Amniotic epithelial cell (primary cell): ENCODE measurements at regions not wholly inside any gene's neighbourhood (a gene's known extent, or its start where the extent isn't known, plus 50 kb on each side); places are given as distances from the start of the nearest gene placed in this dataset.
"Not testable (repeated sequence)": the region's sequence is repeated elsewhere in the genome, so short reads cannot be mapped to it uniquely, and the experiment has no call there.

Source experiments
- DNase-seq: peaks from one replicate; pipeline ENCODE4 v3.0.0-alpha.2; 2010; ENCODE audit warnings: low read depth

DNA sequence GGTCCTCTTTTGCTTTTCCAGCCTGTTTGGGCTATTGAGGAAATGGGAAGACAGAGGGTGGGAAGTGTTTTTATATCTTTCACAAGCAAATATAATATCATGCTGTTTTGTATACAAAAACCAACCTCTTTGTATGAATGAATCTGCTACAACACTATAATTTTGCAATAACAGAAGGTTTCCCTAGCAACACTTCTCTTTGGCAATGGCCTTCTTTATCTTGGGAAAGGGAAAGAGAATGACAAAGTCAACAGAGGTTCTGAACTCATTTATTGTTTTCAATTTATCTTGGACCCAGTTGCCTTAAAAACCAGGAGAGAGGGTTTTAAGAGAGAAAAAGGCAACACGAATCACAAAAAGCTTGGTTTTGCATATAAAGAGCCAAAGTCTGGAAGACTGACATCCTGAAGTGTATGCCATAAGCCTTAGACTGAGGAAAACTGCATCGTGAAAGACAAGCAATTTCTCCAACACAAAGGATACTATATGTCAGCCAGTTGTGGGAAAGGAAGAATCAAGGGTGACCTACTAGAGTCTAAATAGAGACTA is 121.8 kb upstream of the FAM241A start:
- DNase-seq: peak; percentile 49

DNA sequence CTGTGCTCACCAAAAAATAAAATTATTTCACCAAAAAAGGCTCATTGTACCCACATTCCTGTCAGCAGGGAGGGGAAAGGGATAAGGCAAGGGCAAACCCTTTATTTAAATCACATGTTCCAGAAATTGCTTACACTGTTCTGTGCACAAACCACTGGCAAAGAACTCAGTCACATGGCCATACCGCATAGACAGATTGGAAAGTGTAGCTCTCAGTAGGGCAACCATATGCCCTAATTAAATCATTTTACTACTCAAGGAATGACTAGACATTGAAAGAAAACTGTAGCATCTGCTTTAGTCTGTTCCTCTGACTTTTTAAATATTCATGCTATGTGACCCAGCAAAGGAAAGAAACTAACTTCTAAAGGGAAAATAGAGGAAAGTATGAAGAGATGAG is 119.2 kb upstream of the FAM241A start:
- DNase-seq: no peak

DNA sequence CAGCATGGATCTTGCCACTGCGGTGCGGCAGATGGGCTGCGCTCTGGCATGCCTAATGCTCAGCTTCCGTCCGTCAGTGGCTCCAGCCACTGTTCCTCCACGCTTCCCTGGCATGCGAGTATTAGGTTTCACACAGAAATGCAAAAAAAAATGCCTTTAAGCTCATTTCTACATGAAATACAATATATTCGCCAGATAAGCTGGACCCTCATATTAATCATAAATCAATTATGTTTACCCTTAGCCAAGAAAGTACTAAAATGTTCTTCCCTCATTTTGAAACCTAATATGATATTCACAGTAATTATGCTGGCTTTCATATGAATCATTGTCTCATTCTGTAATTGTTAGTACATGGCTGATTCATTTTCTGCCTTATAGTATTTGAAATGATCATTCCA is 115.5 kb upstream of the FAM241A start:
- DNase-seq: no peak

DNA sequence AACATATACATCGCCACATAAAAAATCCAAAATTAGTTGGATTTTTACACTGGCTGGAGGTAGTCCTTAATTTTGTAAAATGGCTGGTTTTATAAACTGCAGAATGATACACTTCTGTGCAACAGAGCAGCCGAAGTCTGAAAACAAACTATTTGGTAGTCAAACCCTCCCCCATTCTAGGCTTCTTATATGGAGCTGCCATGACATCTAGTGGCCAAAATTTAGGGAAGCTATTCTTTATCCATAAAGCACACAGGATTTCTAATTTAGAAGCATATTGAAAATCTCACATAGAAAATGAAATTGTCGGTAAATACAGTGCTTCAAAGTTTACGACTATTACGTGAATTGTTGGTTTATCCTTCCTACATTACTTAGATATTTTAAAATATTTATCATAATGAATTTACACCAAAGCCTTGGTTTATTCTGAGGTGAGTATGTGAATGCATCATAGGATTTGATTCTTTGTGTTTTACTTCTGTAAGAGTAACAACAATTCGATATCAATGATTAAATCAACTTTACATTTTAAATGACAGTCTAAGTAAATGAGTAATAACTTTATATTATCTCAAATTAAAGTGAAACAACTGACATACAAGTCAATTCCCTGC is 113.4 kb upstream of the FAM241A start:
- peak; percentile 67 for DNase-seq

DNA sequence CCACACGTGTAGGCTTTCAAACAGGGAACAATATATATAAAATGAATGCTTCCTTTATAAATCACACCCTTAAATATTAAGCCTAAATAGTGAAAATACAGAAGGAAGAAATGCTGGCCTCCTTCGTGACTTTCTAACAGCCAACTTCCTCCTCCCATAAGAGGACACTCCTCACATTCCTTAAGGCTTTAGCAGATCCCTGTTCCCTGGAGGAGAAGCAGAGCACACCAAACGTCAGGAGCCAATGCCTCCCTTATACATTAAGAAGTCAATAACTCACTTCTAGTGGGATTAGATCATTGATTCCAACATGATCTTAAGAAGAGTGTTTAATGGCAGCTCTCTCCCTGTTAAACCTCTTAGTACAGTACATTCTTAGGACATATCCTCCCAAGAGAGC is 108.4 kb upstream of the FAM241A start:
- peak; percentile 39 for DNase-seq

DNA sequence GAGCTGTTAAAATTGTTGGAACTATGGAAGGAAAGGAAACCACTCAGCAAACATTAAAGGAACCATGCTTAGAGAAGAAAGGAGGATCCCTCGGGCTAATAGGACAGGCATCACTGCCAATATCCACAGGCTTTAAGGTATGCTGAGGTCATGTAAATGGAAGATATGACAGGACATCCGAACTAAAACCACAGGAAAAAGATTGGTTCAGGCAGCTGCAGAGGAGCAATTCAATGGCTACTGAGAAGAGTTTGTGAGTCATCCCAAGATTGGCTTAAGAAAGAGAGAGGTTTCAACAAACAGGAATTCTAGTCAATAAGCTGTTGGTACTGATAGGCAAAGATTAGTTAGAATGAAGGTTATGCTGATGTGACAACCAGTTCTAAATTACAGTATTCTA is 106.4 kb upstream of the FAM241A start:
- peak; percentile 75 for DNase-seq

DNA sequence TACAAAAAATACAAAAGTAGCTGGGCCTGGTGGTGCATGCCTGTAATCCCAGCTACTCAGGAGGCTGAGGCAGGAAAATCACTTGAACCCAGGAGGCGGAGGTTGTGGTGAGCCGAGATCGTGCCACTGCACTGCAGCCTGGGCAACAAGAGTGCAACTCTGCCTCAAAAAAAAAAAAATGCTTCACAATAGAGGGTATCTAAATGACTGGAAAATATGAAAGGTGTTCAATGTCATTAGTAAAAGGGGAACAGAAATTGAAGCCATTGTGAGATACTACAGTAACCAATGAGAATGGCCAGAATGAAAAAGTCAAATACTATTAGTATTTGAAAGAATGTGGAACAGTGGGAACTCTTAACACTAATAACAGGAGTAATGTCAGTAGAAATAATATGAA is 96.1 kb upstream of the FAM241A start:
- not testable (repeated sequence) for DNase-seq

DNA sequence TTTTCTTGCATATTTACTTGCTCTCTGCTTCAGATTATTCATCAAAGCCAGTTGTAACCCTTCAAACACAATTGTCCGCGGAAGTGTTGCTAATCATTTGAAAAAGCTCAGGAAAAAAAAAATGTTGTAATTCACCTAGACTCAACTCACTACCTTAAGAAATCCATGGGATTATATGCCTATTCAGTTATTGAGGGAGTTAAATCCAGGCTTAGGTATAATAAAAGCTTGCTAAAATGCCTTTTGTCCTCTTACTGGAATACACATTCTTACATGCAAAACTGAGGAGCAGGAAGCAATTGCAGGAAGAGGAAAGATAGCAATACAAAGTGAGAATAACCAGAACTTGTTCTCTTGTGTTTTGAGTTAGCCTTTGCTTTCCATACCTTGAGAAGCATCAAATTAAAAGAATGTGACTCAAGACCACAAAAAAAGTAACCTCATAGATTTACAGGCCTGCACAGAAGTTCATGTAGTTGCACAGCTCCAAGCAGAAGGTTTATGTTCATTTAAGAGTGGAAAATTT is 91.4 kb upstream of the FAM241A start:
- no peak for DNase-seq

DNA sequence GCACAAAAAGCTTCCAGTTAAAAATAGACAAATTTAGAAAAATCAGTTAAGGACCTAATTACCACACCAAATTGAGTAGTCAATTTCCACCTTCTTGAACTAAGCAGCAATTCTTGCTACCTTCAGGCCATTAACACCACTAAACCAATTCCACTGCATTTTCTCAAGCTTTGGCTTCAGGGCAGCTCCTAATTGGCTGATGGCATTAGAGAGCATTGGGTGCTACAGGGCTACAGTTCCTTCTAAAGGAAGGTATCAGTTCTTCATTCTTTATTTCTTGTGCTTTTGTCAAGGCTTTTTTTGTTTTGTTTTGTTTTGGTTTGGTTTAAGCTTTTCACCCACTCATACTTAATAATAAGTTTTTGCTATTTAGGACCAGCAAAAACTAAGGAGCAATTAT is 90.2 kb upstream of the FAM241A start:
- DNase-seq: no peak

DNA sequence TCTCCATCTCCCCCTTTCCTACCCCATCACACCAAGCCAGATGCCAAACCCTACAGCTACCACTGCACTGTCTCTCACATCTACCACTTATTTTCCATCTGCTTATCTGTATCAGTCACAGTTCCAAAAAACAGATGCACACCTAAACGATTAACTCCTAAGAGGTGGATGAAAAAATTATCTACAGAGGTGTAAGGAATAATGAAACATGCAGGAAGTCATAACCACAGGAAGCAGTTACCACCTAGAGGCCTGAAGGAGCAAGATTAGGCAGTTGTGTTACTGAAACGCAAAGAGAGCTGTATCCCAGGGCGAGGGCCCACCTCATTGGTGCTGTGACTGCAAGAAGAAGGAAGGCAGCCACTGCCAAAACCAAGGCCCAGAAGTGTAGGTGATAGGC is 87.8 kb upstream of the FAM241A start:
- DNase-seq: no peak

DNA sequence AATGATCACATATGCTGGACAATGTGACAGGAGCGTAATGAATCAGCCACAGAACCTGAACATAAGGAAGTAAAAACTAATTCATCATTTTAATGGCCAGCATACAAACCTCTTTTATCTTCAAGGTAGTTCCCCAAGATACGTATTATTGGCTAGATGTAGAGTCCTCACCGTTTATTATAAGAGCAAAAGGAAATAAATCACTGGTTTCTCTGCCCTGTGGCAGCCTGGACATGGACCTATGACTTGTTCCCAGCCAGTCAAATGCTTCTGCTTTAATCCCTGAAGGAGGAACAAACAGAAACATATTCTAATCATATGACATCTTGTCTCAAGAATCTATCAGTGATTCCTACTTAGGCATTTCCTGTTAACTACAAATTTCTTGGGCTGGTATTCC is 86.8 kb upstream of the FAM241A start:
- DNase-seq: peak; percentile 47

DNA sequence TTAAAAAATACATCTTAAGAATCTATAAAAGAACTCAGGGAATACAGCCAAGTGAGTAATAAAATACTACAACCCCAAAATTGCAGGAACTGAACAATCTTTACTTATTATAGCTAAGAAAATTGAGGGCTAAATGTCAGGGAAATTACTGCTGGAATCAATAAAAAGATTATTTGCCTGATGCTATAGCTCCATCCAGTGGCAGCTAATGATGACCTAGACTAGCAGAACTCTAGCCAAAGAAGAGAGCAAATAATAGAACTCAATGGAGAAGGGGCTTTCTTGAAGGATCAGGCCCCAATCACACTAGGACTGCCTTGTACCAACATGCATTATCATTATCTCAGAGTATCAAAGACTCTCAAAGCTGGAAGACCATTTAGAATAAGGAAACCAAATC is 85.0 kb upstream of the FAM241A start:
- DNase-seq: peak; percentile 46

DNA sequence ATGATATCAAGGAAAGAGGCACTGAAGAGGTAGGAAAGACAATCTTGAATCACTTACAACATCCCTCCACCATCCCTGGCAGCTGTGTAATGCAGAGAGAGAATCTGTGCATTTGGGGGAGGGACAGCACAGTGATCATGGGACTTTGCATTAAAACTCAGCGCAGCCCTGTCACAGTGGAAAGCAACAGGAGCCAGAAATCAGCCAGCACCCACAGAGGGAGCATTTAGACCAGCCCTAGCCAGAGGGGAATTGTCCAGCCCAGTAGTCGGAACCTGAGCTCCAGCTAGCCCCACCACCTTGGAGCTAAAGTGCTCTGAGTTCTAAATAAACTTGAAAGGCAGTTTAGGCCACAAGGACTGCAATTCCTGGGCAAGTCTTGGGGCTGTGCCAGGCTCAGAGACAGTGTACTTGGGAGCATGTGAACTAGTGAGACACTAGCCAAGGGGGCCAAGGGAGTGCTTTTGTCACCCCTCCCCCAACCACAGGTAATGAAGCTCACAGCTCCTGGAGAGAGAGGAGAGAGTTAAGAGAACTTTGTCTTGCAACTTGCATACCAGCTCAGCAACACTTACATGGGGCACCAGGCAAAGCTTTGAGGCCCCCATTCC is 83.9 kb upstream of the FAM241A start:
- no peak for DNase-seq

DNA sequence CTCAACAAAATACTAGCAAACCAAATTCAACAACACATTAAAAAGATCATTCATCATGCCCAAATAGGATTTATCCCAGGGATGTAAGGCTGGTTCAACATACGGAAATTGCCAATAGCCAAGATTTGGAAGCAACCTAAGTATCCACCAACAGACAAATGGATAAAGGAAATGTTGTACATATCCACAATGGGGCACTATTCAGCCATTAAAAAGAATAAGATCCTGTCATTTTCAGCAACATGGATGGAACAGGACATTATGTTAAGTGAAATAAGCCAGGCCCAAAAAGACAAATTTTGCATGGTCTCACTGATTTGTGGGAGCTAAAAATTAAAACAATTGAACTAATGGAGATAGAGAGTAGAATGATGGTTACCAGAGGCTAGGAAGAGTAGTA is 82.0 kb upstream of the FAM241A start:
- peak; percentile 18 for DNase-seq

DNA sequence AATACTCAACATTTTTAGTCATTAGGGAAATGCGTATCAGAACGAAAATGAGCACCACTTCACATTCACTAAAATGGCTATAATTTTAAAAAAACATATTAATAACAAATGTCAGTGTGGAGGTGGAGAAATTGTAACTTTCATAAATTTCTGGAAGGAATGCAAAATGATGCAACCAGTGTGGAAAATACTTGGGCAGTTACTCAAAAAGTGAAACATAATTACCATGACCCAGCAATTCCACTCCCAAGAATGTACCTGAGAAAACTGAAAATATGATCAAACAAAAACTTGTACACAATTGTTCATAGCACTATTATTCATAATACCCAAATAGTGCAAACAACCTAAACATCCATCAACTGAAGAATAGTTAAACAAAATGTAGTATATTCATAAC is 76.1 kb upstream of the FAM241A start:
- peak; percentile 61 for DNase-seq

DNA sequence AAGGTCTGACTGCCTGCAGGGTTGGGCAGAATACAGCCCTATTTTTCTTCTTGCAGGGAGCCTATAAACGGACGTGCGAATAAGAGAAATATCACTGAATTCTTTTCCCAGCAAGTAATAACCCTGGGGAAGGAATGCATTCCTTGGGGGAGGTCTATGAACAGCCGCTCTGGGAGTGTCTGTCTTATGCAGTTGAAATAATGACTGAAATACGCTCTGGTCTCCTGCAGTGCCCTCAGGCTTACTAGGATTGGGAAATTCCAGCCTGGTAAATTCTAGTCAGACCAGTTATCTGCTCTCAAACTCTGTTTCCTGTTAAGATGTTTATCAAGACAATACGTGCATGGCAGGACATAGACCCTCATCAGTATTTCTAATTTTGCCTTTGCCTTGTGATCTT is 72.1 kb upstream of the FAM241A start:
- no peak for DNase-seq

DNA sequence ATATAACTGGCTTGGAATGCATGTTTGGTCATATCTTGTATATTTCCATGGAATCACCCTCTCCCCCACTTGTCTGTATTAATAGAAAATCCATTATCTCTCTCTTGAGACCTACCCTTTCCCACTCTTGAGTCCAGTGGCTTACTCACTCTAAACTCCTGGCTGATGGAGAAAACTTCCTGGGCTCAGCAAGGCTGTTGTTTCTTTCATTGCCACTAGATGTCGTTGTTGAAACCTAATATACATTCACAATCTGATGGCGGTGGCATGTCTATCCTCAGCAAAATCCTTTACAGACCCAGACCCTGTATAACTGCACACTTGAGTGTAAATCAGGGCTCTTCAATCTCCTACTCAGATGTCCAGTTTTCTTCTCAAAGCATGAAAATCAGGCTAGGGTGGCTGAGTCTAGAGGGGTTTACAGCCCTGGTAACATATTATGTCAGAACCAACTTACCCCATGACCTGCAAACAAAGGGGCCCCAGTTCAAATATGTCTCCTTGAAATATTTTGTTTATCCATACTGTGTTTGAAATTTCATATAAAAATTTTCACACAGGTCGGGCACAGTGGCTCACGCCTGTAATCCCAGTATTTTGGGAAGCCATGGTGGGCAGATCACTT is 70.0 kb upstream of the FAM241A start:
- peak; percentile 76 for DNase-seq

DNA sequence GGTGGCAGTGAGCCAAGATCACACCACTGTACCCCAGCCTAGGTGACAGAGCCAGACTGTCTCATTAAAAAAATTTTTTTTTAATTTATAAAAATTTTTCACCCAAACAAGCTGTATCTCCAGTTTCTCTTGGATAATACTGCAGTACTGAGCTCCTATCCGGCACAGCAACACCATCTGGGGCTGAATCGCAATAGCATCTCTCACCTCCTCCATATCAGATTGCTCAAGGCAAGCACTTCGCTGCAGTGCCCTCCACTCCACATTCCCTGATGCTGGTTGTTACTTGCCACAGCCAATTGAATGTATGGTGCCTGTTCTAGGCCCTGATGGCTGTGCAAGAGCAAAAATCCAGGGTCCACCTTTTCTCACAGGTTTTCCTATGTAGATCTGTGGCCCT is 69.3 kb upstream of the FAM241A start:
- no peak for DNase-seq

DNA sequence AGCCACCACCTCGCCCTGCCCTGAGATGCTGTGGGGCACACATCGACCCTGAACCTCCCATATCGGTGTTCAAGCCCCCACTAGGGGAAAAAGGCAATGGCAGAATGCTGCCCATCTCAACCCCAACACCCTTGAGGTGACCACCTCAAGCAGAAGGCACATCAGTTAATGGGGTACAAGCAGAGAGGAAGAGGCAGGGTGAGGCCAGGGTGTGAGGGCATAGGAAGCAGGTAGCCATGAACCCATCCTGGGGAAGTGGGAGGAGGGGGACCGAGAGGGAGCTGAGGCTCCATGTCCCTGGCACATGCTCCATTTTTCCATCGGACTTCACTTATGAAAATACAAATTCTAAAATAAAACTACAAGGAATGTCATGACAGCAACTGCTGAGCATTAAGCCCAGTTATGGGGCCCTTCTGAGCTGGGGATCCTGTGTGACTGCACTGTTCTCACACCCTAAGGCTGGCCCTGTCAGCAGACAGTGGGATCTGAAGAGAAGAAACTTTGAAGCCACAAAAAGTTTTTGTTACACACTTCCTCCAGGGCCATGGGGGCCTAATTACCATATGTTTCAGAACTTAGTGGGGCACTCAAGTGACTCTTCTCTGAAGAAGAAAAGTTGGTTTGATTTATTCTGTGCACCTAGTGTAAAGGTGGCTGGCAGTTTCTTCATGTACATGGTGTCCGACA is 68.2 kb upstream of the FAM241A start:
- DNase-seq: no peak

DNA sequence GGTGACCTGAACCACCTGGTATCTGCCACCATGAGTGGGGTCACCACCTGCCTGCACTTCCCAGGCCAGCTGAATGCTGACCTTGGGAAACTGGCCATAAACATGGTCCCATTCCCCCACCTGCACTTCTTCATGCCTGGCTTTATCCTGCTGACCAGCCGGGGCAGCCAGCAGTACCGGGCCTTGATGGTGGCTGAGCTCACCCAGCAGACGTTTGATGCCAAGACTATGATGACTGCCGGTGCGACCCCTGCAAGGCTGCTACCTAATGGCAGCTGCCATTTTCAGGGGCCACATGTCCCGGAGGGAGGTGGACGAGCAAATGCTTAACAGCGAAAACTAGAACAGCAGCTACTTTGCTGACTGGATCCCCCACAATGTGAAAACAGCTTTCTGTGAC is 67.5 kb upstream of the FAM241A start:
- no peak for DNase-seq

DNA sequence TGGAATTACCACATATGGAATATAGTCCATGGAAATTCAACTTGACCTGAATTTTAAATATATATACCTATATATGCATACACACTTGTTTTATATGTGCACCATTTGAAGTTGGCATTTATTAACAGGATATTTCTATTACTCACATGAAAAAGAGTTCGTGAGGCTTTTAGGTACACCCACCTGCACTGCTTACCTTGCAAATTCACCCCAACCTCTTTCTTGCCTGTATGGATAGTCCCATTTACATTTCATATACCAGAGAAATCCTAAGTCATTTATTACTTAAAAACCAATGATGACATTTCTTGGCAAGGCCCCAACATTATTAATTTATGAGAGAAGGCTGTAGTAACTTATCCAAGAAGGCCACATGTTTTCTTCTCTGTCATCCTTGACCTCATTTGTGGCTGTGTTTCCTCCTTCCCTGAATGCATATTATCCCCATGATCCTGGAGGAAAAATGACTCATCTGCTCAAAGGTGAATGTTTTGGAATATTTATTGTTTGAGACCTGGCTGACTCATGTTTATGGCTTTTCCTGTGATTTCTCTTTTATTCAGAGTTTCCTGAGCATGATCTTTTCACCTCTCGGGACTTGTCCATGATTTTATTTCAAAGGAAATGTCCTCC is 62.2 kb upstream of the FAM241A start:
- peak; percentile 95 for DNase-seq
